Thoracic aorta (tissue), 2 donors: ENCODE measurements at regions not wholly inside any gene's neighbourhood (a gene's known extent, or its start where the extent isn't known, plus 50 kb on each side); places are given as distances from the start of the nearest gene placed in this dataset.

Experiments used
- ATAC-seq: fragments of 150-250 bp; one replicate; pipeline ENCODE4 v1.8.0; 2017; ENCODE audit warnings: low read depth; ENCODE audit not compliant: insufficient number of reproducible peaks, low FRiP score
- DNase-seq: peaks from one replicate; pipeline ENCODE4 v3.0.0-alpha.2; 2020; ENCODE audit warnings: low spot score
- H3K27ac ChIP-seq, 2 donors: fragments of 200-600 bp; sonication (generic); 1 replicate in 1 of 2; 2 replicates in 1 of 2; pipeline ENCODE4 v1.5.1; 2016; ENCODE audit warnings: mild to moderate bottlenecking in 2 of 2, moderate library complexity in 2 of 2
- H3K27me3 ChIP-seq: fragments of 200-600 bp; sonication (generic); replicated peaks from 2 replicates; pipeline ENCODE4 v1.6.0; 2016; ENCODE audit warnings: mild to moderate bottlenecking; ENCODE audit not compliant: insufficient read depth
- H3K36me3 ChIP-seq: fragments of 200-600 bp; sonication (generic); one replicate; pipeline ENCODE4 v1.5.1; 2016
- H3K4me1 ChIP-seq, 2 donors: fragments of 200-600 bp; sonication (generic); 1 replicate in 1 of 2; 2 replicates in 1 of 2; pipeline versions ENCODE4 v1.5.1 to v1.6.0; 2016; ENCODE audit warnings: low read depth in 2 of 2, mild to moderate bottlenecking in 1 of 2; ENCODE audit not compliant: control insufficient read depth in 1 of 2
- H3K4me3 ChIP-seq: fragments of 200-600 bp; sonication (generic); 2 replicates; pipeline ENCODE4 v1.5.1; 2016; ENCODE audit warnings: mild to moderate bottlenecking
- H3K9me3 ChIP-seq: fragments of 200-600 bp; sonication (generic); 2 replicates; pipeline ENCODE4 v1.5.1; 2016
- CTCF ChIP-seq: fragments of 200-600 bp; sonication (generic); IDR thresholded peaks from one replicate; pipeline ENCODE4 v1.5.1; 2019; ENCODE audit warnings: antibody characterized with exemption

- no peak for TF ChIP-seq CTCF
- no peaks in the 10 kb centered on the region for H3K36me3 ChIP-seq
- no peak for DNase-seq
These were observed 189.2 kb upstream of the EPHA4 start for GRCh38 chr2:221761260-221761659.

GRCh38 chr2:221758076-221758475 is 186.0 kb upstream of the EPHA4 start:
- ATAC-seq, result no peak
- Histone ChIP-seq H3K4me3 (no peak overlapping the region), H3K9me3 (no peaks in the 10 kb centered on the region), H3K27me3 (no peaks in the 10 kb centered on the region), H3K36me3 (no peaks in the 10 kb centered on the region), H3K4me1 (no peaks in the 10 kb centered on the region), H3K27ac (no peak overlapping the region)
- DNase-seq, result no peak
- TF ChIP-seq CTCF, result no peak

More at GRCh38 chr2:221761260-221761659, 189.2 kb upstream of the EPHA4 start:
- no peaks in the 10 kb centered on the region for H3K9me3 ChIP-seq
- ATAC-seq, result no peak
- no peak overlapping the region for H3K27ac ChIP-seq
- H3K4me3 ChIP-seq, result no peak overlapping the region
- H3K27me3 ChIP-seq, result no peaks in the 10 kb centered on the region
- H3K4me1 ChIP-seq, result no peaks in the 10 kb centered on the region

- no peak overlapping the region for H3K4me3 ChIP-seq
- no peak for TF ChIP-seq CTCF
- ATAC-seq (no peak), DNase-seq (no peak)
- H3K4me1 ChIP-seq, result no peaks in the 10 kb centered on the region
- H3K27ac ChIP-seq, result no peak overlapping the region
- no peaks in the 10 kb centered on the region for H3K27me3 ChIP-seq
- no peaks in the 10 kb centered on the region for H3K36me3 ChIP-seq
- H3K9me3 ChIP-seq, result no peaks in the 10 kb centered on the region
These were observed 181.3 kb upstream of the EPHA4 start for GRCh38 chr2:221753401-221753800.

- Histone ChIP-seq H3K4me1 (no peaks in the 10 kb centered on the region), H3K27me3 (no peaks in the 10 kb centered on the region), H3K27ac (no peak overlapping the region), H3K4me3 (no peak overlapping the region), H3K36me3 (no peaks in the 10 kb centered on the region), H3K9me3 (no peaks in the 10 kb centered on the region)
- ATAC-seq (no peak), DNase-seq (no peak)
- no peak for TF ChIP-seq CTCF
These were observed 180.7 kb upstream of the EPHA4 start for GRCh38 chr2:221752781-221753180.

GRCh38 chr2:221750316-221750715 is 178.2 kb upstream of the EPHA4 start:
- no peaks in the 10 kb centered on the region for H3K9me3 ChIP-seq
- no peaks in the 10 kb centered on the region for H3K4me1 ChIP-seq
- TF ChIP-seq CTCF, result no peak
- DNase-seq (no peak), ATAC-seq (no peak)
- no peak overlapping the region for H3K4me3 ChIP-seq
- H3K27me3 ChIP-seq, result no peaks in the 10 kb centered on the region
- H3K36me3 ChIP-seq, result no peaks in the 10 kb centered on the region
- no peak overlapping the region for H3K27ac ChIP-seq
